Ovary (tissue), 7 donors: ENCODE measurements at regions not wholly inside any gene's neighbourhood (a gene's known extent, or its start where the extent isn't known, plus 50 kb on each side); places are given as distances from the start of the nearest gene placed in this dataset.

Source experiments
- DNase-seq, 5 donors: peaks; one replicate each; pipeline ENCODE4 v3.0.0-alpha.2; 2019 to 2020
- H3K27ac ChIP-seq, 2 donors: fragments of 200-600 bp; one replicate each; pipeline versions ENCODE4 v1.5.1 to v1.8.0; 2019 to 2022
- H3K27me3 ChIP-seq: fragments of 200-600 bp; one replicate; pipeline ENCODE4 v1.8.0; 2022
- H3K36me3 ChIP-seq: fragments of 200-600 bp; sonication (generic); one replicate; pipeline ENCODE4 v1.5.1; 2019
- H3K4me1 ChIP-seq: one replicate; pipeline ENCODE4 v1.8.1; 2013; ENCODE audit warnings: mild to moderate bottlenecking, moderate library complexity; ENCODE audit not compliant: insufficient read depth
- H3K4me3 ChIP-seq: fragments of 200-600 bp; sonication (generic); one replicate; pipeline ENCODE4 v1.5.1; 2017
- H3K9me3 ChIP-seq, 2 donors: fragments of 200-600 bp in 1 of 2; sonication (generic) in 1 of 2; one replicate each; pipeline versions ENCODE4 v1.5.1 to v1.8.1; 2013 to 2019; ENCODE audit warnings: mild to moderate bottlenecking in 1 of 2, moderate library complexity in 1 of 2
- EP300 ChIP-seq: sonication (generic); formaldehyde crosslinking; IDR thresholded peaks from one replicate; pipeline ENCODE4 v1.6.1; 2017; ENCODE audit warnings: antibody characterized with exemption
- POLR2A ChIP-seq: fragments of 450-650 bp; IDR thresholded peaks from one replicate; pipeline ENCODE4 v1.6.1; 2017; ENCODE audit warnings: antibody characterized with exemption, mild to moderate bottlenecking, moderate library complexity
- WGBS, 3 donors: extraction: QIAGEN DNeasy Blood & Tissue Kit in 1 of 3; methylation state at CpG; one replicate each; pipeline versions ENCODE4 v1.1.5 to v1.1.7; 2013 to 2017; 5-methylcytosine and 5-hydroxymethylcytosine counted together
- intact Hi-C, 4 donors: fragments of 100-400 bp; cut with DNase I; formaldehyde crosslinking; loops; one replicate each; pipeline versions ENCODE4 v1.11.0 to v1.15.1; 2022 to 2023
- TF ChIP-seq, protein P1 (sequence below), 3 donors: fragments of 450-650 bp in 2 of 3; fragments of 200-600 bp in 1 of 3; IDR thresholded peaks; one replicate each; pipeline versions ENCODE4 v1.5.1 to v1.8.0; 2016 to 2022; ENCODE audit warnings: antibody characterized with exemption in 3 of 3, mild to moderate bottlenecking in 1 of 3
- donor health status: DM: no; HTN: no; CAD: no; lungs with moderate emphysema.
- donor health status: DM: no; HTN: no; CAD: no.
- donor health status: Bipolar disorder and iron deficiency.
- donor health status: DM: no; HTN: no; CAD: no.
- donor health status: DM: yes; HTN: yes; CAD: no.

DNA sequence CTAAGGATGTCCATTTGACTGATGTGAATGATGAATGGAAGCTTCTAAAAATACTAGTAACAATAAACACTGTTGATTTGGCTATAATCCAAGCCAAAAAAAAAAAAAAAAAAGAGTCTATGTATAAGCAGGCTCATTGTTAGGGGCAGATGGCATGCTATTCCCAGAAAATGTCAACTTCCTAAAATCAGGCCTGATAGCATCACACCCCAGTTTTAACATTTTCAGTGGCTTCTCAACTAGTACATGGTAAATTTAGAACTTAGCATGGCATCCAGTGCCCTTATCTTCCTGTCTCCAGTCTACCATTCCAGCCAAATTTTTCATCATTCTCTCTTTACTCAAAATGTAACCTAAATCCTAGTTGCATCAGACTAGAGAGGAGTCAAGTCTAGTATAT lies 288.2 kb upstream of the ZNF385D start:
- no peaks in the 10 kb centered on the region for H3K36me3 ChIP-seq
- no peaks in the 10 kb centered on the region for H3K9me3 ChIP-seq
- TF ChIP-seq, protein P1, sequence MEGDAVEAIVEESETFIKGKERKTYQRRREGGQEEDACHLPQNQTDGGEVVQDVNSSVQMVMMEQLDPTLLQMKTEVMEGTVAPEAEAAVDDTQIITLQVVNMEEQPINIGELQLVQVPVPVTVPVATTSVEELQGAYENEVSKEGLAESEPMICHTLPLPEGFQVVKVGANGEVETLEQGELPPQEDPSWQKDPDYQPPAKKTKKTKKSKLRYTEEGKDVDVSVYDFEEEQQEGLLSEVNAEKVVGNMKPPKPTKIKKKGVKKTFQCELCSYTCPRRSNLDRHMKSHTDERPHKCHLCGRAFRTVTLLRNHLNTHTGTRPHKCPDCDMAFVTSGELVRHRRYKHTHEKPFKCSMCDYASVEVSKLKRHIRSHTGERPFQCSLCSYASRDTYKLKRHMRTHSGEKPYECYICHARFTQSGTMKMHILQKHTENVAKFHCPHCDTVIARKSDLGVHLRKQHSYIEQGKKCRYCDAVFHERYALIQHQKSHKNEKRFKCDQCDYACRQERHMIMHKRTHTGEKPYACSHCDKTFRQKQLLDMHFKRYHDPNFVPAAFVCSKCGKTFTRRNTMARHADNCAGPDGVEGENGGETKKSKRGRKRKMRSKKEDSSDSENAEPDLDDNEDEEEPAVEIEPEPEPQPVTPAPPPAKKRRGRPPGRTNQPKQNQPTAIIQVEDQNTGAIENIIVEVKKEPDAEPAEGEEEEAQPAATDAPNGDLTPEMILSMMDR (IDR thresholded peaks at IDR 0.05), result no peak
- TF ChIP-seq POLR2A (no peak), EP300 (no peak)
- no peaks in the 10 kb centered on the region for H3K27me3 ChIP-seq
- no peak overlapping the region for H3K27ac ChIP-seq
- no peaks in the 10 kb centered on the region for H3K4me1 ChIP-seq
- H3K4me3 ChIP-seq, result no peak overlapping the region
- DNase-seq, result no peak
- intact Hi-C loops, result no loop called here

DNA sequence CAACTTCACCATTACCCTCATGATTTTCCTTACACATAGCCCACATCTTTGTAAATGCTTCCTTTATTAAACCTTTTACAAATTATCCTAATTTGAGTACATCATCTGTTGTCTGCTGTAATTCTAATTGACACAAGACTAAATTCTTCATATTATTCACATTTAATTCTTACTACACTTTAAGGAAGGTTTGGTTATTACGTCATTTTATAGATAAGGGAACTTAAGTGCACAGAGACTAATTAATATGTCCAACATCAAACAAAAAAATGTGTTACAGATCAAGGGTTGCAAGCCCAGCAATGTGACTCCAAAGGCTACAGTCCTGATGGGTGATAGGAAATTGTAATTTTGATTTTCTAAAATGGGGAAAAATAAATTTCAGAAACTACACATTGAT lies 289.1 kb upstream of the ZNF385D start:
- intact Hi-C loops, result no loop called here
- Histone ChIP-seq H3K4me3 (no peak overlapping the region), H3K27me3 (no peaks in the 10 kb centered on the region), H3K9me3 (no peaks in the 10 kb centered on the region), H3K27ac (no peak overlapping the region), H3K4me1 (no peaks in the 10 kb centered on the region), H3K36me3 (no peaks in the 10 kb centered on the region)
- TF ChIP-seq POLR2A, result no peak
- no peak for TF ChIP-seq EP300
- TF ChIP-seq, protein P1 (IDR thresholded peaks at IDR 0.05), result no peak
- 63 to 80% (median 67%) methylated on average over 1 of the region's 1 CpG for WGBS, 3 donors
- no peak for DNase-seq

DNA sequence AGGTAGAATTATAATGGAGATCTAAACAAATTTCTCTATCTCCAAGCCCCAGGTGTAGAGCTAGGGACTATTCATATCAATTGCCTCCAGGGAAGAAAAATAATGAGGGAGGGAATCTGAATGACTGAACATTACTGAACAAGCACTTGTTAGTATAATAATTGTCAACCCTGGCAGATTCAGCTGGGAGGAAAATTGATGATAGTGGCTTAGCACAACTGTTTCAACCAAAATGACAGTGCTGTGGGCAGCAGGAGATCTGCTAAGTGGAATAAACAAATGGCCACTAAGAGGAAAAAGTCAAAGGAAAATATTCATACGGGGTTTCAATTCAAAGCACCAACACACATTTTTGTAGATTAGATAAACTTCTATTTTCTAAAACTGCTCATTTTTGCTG lies 294.9 kb upstream of the ZNF385D start:
- WGBS, 3 donors, result 5 to 40% (median 7%) methylated on average over 1 of the region's 1 CpG
- Histone ChIP-seq H3K36me3 (no peaks in the 10 kb centered on the region), H3K27ac (no peak overlapping the region), H3K4me3 (no peak overlapping the region), H3K27me3 (no peaks in the 10 kb centered on the region), H3K4me1 (no peaks in the 10 kb centered on the region), H3K9me3 (no peaks in the 10 kb centered on the region)
- intact Hi-C loops, result no loop called here
- DNase-seq, result no peak
- no peak for TF ChIP-seq POLR2A
- TF ChIP-seq EP300, result no peak

DNA sequence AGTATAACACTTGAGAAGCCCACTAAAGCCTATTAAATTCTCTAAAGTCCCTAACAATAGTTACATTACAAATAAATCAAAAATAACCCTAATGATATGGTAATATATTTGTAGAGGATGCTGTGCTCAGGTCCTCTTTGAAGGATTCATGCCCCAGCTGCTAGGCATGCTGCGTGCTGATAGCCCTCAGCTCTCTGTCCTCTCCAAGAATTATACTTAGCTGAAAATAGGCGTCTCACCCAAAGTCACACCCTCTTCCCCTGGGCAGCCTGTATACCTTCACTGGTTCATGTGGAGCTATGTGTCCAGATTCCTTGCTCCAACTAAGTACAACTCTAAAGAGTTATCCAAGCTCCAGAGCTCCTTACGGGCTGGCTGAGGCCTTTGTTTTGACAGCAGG lies 312.5 kb upstream of the ZNF385D start:
- no peaks in the 10 kb centered on the region for H3K36me3 ChIP-seq
- DNase-seq, result no peak
- intact Hi-C loops, result no loop called here
- no peaks in the 10 kb centered on the region for H3K27me3 ChIP-seq
- TF ChIP-seq EP300, result no peak
- TF ChIP-seq, protein P1 (IDR thresholded peaks at IDR 0.05), result no peak
- no peak for TF ChIP-seq POLR2A
- H3K4me1 ChIP-seq, result no peaks in the 10 kb centered on the region
- no peak overlapping the region for H3K4me3 ChIP-seq
- H3K9me3 ChIP-seq, result no peaks in the 10 kb centered on the region
- H3K27ac ChIP-seq, result no peak overlapping the region
- WGBS, 3 donors, result 83 to 86% (median 84%) methylated on average over 3 of the region's 3 CpGs

DNA sequence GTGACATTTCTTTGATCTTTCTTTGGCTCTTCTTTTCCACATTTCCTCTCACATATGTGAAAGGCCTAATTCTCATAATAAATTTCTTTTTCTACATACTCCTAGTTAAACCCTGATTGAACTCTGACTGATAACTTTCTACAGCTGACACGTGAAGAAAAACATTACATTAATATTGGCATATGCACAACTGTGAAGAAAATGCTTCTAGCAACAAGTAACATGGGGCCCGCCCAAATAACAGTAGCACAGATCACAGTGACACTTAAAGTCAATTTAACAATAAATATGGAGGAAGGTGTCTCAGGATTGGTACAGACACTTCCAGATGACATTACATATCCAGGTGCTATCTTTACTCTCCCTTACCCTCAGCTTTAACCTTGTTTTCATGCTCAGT lies 317.6 kb upstream of the ZNF385D start:
- Histone ChIP-seq H3K36me3 (no peaks in the 10 kb centered on the region), H3K27ac (no peak overlapping the region), H3K9me3 (no peaks in the 10 kb centered on the region), H3K27me3 (no peaks in the 10 kb centered on the region), H3K4me3 (no peak overlapping the region), H3K4me1 (no peaks in the 10 kb centered on the region)
- intact Hi-C loops, result no loop called here
- no peak for TF ChIP-seq POLR2A
- no peak for TF ChIP-seq EP300
- TF ChIP-seq, protein P1 (IDR thresholded peaks at IDR 0.05), result no peak
- 47 to 67% (median 52%) methylated on average over 2 of the region's 2 CpGs for WGBS, 3 donors
- DNase-seq, result no peak
